ENCODE measurements at regions not wholly inside any gene's neighbourhood (a gene's known extent, or its start where the extent isn't known, plus 50 kb on each side); places are given as distances from the start of the nearest gene placed in this dataset.

GRCh38 chr4:83889802-83890201 is 353.9 kb downstream of the GPAT3 start:
- H3K4me3 ChIP-seq (replicated peaks; ENCODE audit: low read depth, low read length): no peak overlapping the region
- H3K36me3 ChIP-seq (ENCODE audit: control insufficient read depth, insufficient read depth, low read length): no peaks in the 10 kb centered on the region
- H3K27me3 ChIP-seq (replicated peaks; ENCODE audit: control insufficient read depth, insufficient read depth, low read length): no peaks in the 10 kb centered on the region
- no peak for DNase-seq (ENCODE audit: extremely low read depth, insufficient read length)
- TF ChIP-seq, protein P1, sequence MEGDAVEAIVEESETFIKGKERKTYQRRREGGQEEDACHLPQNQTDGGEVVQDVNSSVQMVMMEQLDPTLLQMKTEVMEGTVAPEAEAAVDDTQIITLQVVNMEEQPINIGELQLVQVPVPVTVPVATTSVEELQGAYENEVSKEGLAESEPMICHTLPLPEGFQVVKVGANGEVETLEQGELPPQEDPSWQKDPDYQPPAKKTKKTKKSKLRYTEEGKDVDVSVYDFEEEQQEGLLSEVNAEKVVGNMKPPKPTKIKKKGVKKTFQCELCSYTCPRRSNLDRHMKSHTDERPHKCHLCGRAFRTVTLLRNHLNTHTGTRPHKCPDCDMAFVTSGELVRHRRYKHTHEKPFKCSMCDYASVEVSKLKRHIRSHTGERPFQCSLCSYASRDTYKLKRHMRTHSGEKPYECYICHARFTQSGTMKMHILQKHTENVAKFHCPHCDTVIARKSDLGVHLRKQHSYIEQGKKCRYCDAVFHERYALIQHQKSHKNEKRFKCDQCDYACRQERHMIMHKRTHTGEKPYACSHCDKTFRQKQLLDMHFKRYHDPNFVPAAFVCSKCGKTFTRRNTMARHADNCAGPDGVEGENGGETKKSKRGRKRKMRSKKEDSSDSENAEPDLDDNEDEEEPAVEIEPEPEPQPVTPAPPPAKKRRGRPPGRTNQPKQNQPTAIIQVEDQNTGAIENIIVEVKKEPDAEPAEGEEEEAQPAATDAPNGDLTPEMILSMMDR (IDR thresholded peaks at IDR 0.05; ENCODE audit: insufficient read depth, low read length, poor library complexity, severe bottlenecking): no peak

DNA sequence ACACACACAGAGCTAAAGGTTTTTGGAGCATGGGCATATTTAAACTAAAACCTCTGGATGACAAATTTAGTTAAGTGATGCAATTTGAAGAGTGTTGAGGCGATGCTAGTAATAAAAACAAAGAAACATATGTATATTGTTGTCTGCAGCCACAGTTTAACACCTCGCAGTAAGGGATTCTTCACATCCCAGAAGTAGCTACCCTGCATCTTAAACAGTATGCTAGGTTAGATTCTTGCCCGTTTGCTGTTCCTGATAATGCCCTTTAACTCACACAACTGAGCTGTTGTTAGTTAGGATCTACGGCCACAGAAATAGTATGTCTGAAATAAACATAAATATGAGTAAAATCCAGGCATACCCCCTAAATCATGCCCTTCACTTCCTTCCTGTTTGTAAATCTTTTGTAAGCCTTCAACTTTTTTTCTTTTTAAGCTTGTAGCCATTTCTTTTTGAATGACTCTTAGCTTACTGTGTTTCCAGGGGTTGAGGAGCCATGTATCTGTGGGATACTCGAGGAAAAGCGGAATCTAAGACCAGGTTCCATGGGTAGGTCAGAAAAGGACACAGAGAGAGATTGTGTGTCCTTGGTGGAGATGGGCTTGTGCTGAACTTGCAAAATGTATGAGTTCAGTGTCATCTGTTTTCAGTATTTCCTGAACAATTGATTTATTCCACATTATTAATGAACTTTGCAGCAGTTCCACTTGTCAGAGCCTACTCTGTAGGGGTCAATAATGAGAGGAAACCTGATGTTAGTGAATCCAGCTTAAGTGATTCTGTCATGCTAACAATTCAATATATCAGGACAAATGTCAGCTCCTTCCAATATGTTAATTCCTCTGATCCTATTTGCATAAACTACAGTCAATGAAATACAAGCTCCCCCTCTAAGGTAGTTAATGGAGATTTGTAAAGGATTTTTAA is 349.6 kb downstream of the GPAT3 start:
- no peaks in the 10 kb centered on the region for H3K36me3 ChIP-seq (ENCODE audit: control insufficient read depth, insufficient read depth, low read length)
- TF ChIP-seq, protein P1 (IDR thresholded peaks at IDR 0.05; ENCODE audit: insufficient read depth, low read length, poor library complexity, severe bottlenecking): no peak
- H3K4me3 ChIP-seq (replicated peaks; ENCODE audit: low read depth, low read length): no peak overlapping the region
- DNase-seq (ENCODE audit: extremely low read depth, insufficient read length): no peak
- H3K27me3 ChIP-seq (replicated peaks; ENCODE audit: control insufficient read depth, insufficient read depth, low read length): no peaks in the 10 kb centered on the region

- H3K36me3 ChIP-seq (ENCODE audit: control insufficient read depth, insufficient read depth, low read length): no peaks in the 10 kb centered on the region
- no peak for DNase-seq (ENCODE audit: extremely low read depth, insufficient read length)
- no peaks in the 10 kb centered on the region; the same call in 1 of the 2 replicates for H3K27me3 ChIP-seq (replicated peaks; ENCODE audit: control insufficient read depth, insufficient read depth, low read length)
- TF ChIP-seq, protein P1 (IDR thresholded peaks at IDR 0.05; ENCODE audit: insufficient read depth, low read length, poor library complexity, severe bottlenecking): no peak
- no peak overlapping the region for H3K4me3 ChIP-seq (replicated peaks; ENCODE audit: low read depth, low read length)
These were observed 340.1 kb downstream of the GPAT3 start for GRCh38 chr4:83876047-83876446.

- H3K36me3 ChIP-seq (ENCODE audit: control insufficient read depth, insufficient read depth, low read length): no peaks in the 10 kb centered on the region
- no peak overlapping the region for H3K4me3 ChIP-seq (replicated peaks; ENCODE audit: low read depth, low read length)
- TF ChIP-seq, protein P1 (IDR thresholded peaks at IDR 0.05; ENCODE audit: insufficient read depth, low read length, poor library complexity, severe bottlenecking): no peak
- H3K27me3 ChIP-seq (replicated peaks; ENCODE audit: control insufficient read depth, insufficient read depth, low read length): no peaks in the 10 kb centered on the region; the same call in 1 of the 2 replicates
- DNase-seq (ENCODE audit: extremely low read depth, insufficient read length): no peak
These were observed 339.5 kb downstream of the GPAT3 start for GRCh38 chr4:83875437-83875836.

GRCh38 chr4:83873996-83874395 is 338.1 kb downstream of the GPAT3 start:
- no peak for DNase-seq (ENCODE audit: extremely low read depth, insufficient read length)
- Histone ChIP-seq H3K4me3 (replicated peaks; ENCODE audit: low read depth, low read length) (no peak overlapping the region), H3K36me3 (ENCODE audit: control insufficient read depth, insufficient read depth, low read length) (no peaks in the 10 kb centered on the region), H3K27me3 (replicated peaks; ENCODE audit: control insufficient read depth, insufficient read depth, low read length) (no peaks in the 10 kb centered on the region; the same call in 1 of the 2 replicates)
- TF ChIP-seq, protein P1 (IDR thresholded peaks at IDR 0.05; ENCODE audit: insufficient read depth, low read length, poor library complexity, severe bottlenecking): no peak
